H1 (cell line): ENCODE measurements at regions not wholly inside any gene's neighbourhood (a gene's known extent, or its start where the extent isn't known, plus 50 kb on each side); places are given as distances from the start of the nearest gene placed in this dataset.

Experiments
- CTCF ChIA-PET: fragments of 300-600 bp; sonication (Branson Sonifier 250); formaldehyde crosslinking; loops from one replicate; lab custom pipeline; 2021; ENCODE audit not compliant: partially characterized antibody; lab: Charles Lee
- POLR2A ChIA-PET: fragments of 300-600 bp; sonication (Branson Sonifier 250); formaldehyde crosslinking; loops from one replicate; lab custom pipeline; 2021; ENCODE audit warnings: inconsistent platforms; ENCODE audit not compliant: partially characterized antibody; lab: Charles Lee
- DNase-seq, 2 experiments: peaks; one replicate each; pipeline versions ENCODE4 v3.0.0 to v3.0.0-alpha.2; 2010 to 2022; ENCODE audit warnings: low spot score in 2 of 2, low read depth in 1 of 2, mixed read lengths in 1 of 2
- FAIRE-seq: peaks from 2 replicates; lab custom pipeline; 2011; peaks lifted over from hg19 to GRCh38; lab: Jason Lieb, UNC
- H2AFZ ChIP-seq: 2 replicates; pipeline ENCODE4 v1.8.1; 2012; ENCODE audit warnings: low read length, inconsistent platforms
- H2AK5ac ChIP-seq: 2 replicates; pipeline ENCODE4 v1.6.1; 2013; ENCODE audit warnings: low read depth, low read length
- H2BK120ac ChIP-seq: replicated peaks from 2 replicates; pipeline ENCODE3; 2013; ENCODE audit warnings: low read depth, low read length, inconsistent platforms
- H2BK12ac ChIP-seq: 2 replicates; pipeline ENCODE4 v1.6.1; 2013; ENCODE audit warnings: low read depth, low read length
- H2BK15ac ChIP-seq: 2 replicates; pipeline ENCODE4 v1.6.1; 2013; ENCODE audit warnings: low read length
- H2BK20ac ChIP-seq: 2 replicates; pipeline ENCODE4 v1.6.1; 2013; ENCODE audit warnings: low read length
- H2BK5ac ChIP-seq: 2 replicates; pipeline ENCODE4 v1.6.1; 2013; ENCODE audit warnings: low read depth, low read length
- H3K14ac ChIP-seq: 2 replicates; pipeline ENCODE4 v1.6.1; 2013; ENCODE audit warnings: inconsistent platforms; ENCODE audit not compliant: insufficient read length
- H3K18ac ChIP-seq: 2 replicates; pipeline ENCODE4 v1.6.1; 2013; ENCODE audit warnings: low read length; ENCODE audit errors: extremely low read depth
- H3K23ac ChIP-seq: 2 replicates; pipeline ENCODE4 v1.6.1; 2013; ENCODE audit warnings: inconsistent platforms; ENCODE audit not compliant: insufficient read length
- H3K23me2 ChIP-seq: 2 replicates; pipeline ENCODE4 v1.6.1; 2013; ENCODE audit warnings: low read depth, low read length
- H3K27ac ChIP-seq: 2 replicates; pipeline ENCODE4 v1.6.1; 2011; ENCODE audit warnings: low read depth, low read length, inconsistent platforms
- H3K27me3 ChIP-seq, 4 experiments: replicated peaks in 1 of 4; 1 replicate in 1 of 4; 2 replicates in 3 of 4; pipeline versions ENCODE4 v1.6.1 to v1.8.1; 2011 to 2013; ENCODE audit warnings: low read length in 3 of 4, mild to moderate bottlenecking in 3 of 4, inconsistent platforms in 2 of 4, mixed read lengths in 2 of 4, moderate library complexity in 1 of 4; ENCODE audit not compliant: control insufficient read depth in 3 of 4, insufficient read depth in 3 of 4; ENCODE audit errors: extremely low read depth in 1 of 4
- H3K36me3 ChIP-seq, 4 experiments: 2 replicates each; pipeline versions ENCODE4 v1.6.1 to v1.8.1; 2011 to 2013; ENCODE audit warnings: mild to moderate bottlenecking in 4 of 4, low read length in 3 of 4, moderate library complexity in 2 of 4, control low read depth in 1 of 4, inconsistent platforms in 1 of 4; ENCODE audit not compliant: insufficient read depth in 4 of 4, control insufficient read depth in 2 of 4
- H3K4ac ChIP-seq: replicated peaks from 2 replicates; pipeline ENCODE3; 2013; ENCODE audit warnings: low read length, low read depth, mixed read lengths, inconsistent platforms; ENCODE audit not compliant: insufficient read length
- H3K4me1 ChIP-seq, 4 experiments: replicated peaks in 1 of 4; 1 replicate in 1 of 4; 2 replicates in 3 of 4; pipeline versions ENCODE4 v1.6.1 to v1.8.1; 2011 to 2013; ENCODE audit warnings: low read length in 3 of 4, inconsistent platforms in 2 of 4, mixed read lengths in 1 of 4; ENCODE audit not compliant: insufficient read depth in 4 of 4, control insufficient read depth in 3 of 4
- H3K4me2 ChIP-seq, 2 experiments: 2 replicates each; pipeline versions ENCODE4 v1.6.1 to v1.8.1; 2011 to 2013; ENCODE audit warnings: low read depth in 2 of 2, low read length in 2 of 2, control low read depth in 1 of 2, inconsistent platforms in 1 of 2, mild to moderate bottlenecking in 1 of 2; ENCODE audit not compliant: insufficient read depth in 1 of 2
- H3K4me3 ChIP-seq, 4 experiments: fragments of 200-600, 300-600 bp in 1 of 4; sonication (generic), shearing (Covaris generic), sonication (Bioruptor Twin) in 1 of 4; 2 replicates each; pipeline versions ENCODE4 v1.5.1 to v1.8.1; 2011 to 2016; ENCODE audit warnings: low read length in 4 of 4, low read depth in 3 of 4, control low read depth in 2 of 4, inconsistent platforms in 2 of 4, mild to moderate bottlenecking in 2 of 4, mixed read lengths in 1 of 4, moderate library complexity in 1 of 4; ENCODE audit not compliant: insufficient read depth in 2 of 4; ENCODE audit errors: extremely low read depth in 1 of 4
- H3K56ac ChIP-seq: replicated peaks from 2 replicates; pipeline ENCODE3; 2013; ENCODE audit warnings: low read depth, mild to moderate bottlenecking, mixed read lengths, low read length, inconsistent platforms; ENCODE audit not compliant: insufficient read length
- H3K79me1 ChIP-seq: 2 replicates; pipeline ENCODE4 v1.6.1; 2013; ENCODE audit warnings: low read depth, low read length, control low read depth
- H3K79me2 ChIP-seq, 2 experiments: 2 replicates each; pipeline versions ENCODE4 v1.6.1 to v1.8.1; 2012 to 2013; ENCODE audit warnings: low read length in 2 of 2, mild to moderate bottlenecking in 2 of 2, inconsistent platforms in 1 of 2; ENCODE audit not compliant: insufficient read depth in 2 of 2, control insufficient read depth in 1 of 2
- H3K9ac ChIP-seq, 4 experiments: replicated peaks in 1 of 4; 1 replicate in 1 of 4; 2 replicates in 3 of 4; pipeline versions ENCODE4 v1.6.1 to v1.8.1; 2011 to 2013; ENCODE audit warnings: low read depth in 3 of 4, low read length in 3 of 4, control low read depth in 2 of 4, mild to moderate bottlenecking in 2 of 4, moderate library complexity in 2 of 4, inconsistent platforms in 1 of 4; ENCODE audit errors: extremely low read depth in 1 of 4
- H3K9me3 ChIP-seq, 2 experiments: 2 replicates each; pipeline versions ENCODE4 v1.6.1 to v1.8.1; 2012 to 2013; ENCODE audit warnings: mild to moderate bottlenecking in 2 of 2, moderate library complexity in 2 of 2, control low read depth in 1 of 2, inconsistent platforms in 1 of 2, low read depth in 1 of 2, low read length in 1 of 2, mixed read lengths in 1 of 2; ENCODE audit not compliant: insufficient read depth in 2 of 2
- H4K20me1 ChIP-seq, 2 experiments: replicated peaks in 1 of 2; 2 replicates each; pipeline versions ENCODE3 to v1.8.1; 2011 to 2013; ENCODE audit warnings: inconsistent platforms in 2 of 2, low read length in 2 of 2, mild to moderate bottlenecking in 1 of 2; ENCODE audit not compliant: insufficient read depth in 2 of 2, control insufficient read depth in 1 of 2
- H4K5ac ChIP-seq: 2 replicates; pipeline ENCODE4 v1.6.1; 2013; ENCODE audit warnings: low read length, low read depth, mixed read lengths, inconsistent platforms; ENCODE audit not compliant: insufficient read length
- H4K8ac ChIP-seq: 2 replicates; pipeline ENCODE4 v1.8.0; 2013; ENCODE audit warnings: mild to moderate bottlenecking, moderate library complexity, low read length, inconsistent platforms; ENCODE audit not compliant: insufficient read depth; ENCODE audit errors: extremely low read depth
- H4K91ac ChIP-seq: replicated peaks from 2 replicates; pipeline ENCODE3; 2013; ENCODE audit warnings: low read length, mixed read lengths, inconsistent platforms; ENCODE audit not compliant: insufficient read length
- CBX5 ChIP-seq: fragments of 300-800, 300-1000 bp; sonication (generic); IDR thresholded peaks from 2 replicates; pipeline ENCODE4 v1.7.1; 2016; ENCODE audit warnings: antibody characterized with exemption, low read length, low read depth
- CHD1 ChIP-seq: IDR thresholded peaks from 2 replicates; pipeline ENCODE4 v1.6.1; 2012; ENCODE audit warnings: low read depth, low read length, improper control_type of control experiment
- GABPA ChIP-seq: IDR thresholded peaks from 2 replicates; pipeline ENCODE4 v1.6.1; 2011; ENCODE audit warnings: mild to moderate bottlenecking, low read length, moderate library complexity, borderline replicate concordance; ENCODE audit not compliant: insufficient read depth
- KDM4A ChIP-seq: IDR thresholded peaks from one replicate; pipeline ENCODE4 v1.7.1; 2012; ENCODE audit warnings: low read depth, mild to moderate bottlenecking, moderate library complexity, low read length, inconsistent platforms; ENCODE audit not compliant: severe bottlenecking
- NANOG ChIP-seq: IDR thresholded peaks from 2 replicates; pipeline ENCODE4 v1.6.1; 2011; ENCODE audit warnings: low read length, low read depth, mild to moderate bottlenecking, inconsistent platforms; ENCODE audit not compliant: insufficient read depth, poor library complexity, severe bottlenecking
- POLR2A ChIP-seq, 2 experiments: IDR thresholded peaks; 1 replicate in 1 of 2; 2 replicates in 1 of 2; pipeline ENCODE4 v1.6.1; 2011; ENCODE audit warnings: low read depth in 2 of 2, low read length in 2 of 2, mild to moderate bottlenecking in 2 of 2; ENCODE audit errors: control extremely low read depth in 1 of 2
- POLR2AphosphoS5 ChIP-seq: IDR thresholded peaks from 2 replicates; pipeline ENCODE4 v1.6.1; 2011; ENCODE audit warnings: low read depth, low read length
- TAF1 ChIP-seq: IDR thresholded peaks from 2 replicates; pipeline ENCODE4 v1.6.1; 2011; ENCODE audit warnings: mild to moderate bottlenecking, low read depth, low read length
- TAF7 ChIP-seq: optimal IDR thresholded peaks from 2 replicates; pipeline ENCODE3; 2011; ENCODE audit warnings: low read depth, mild to moderate bottlenecking, inconsistent platforms, low read length, moderate library complexity, borderline replicate concordance
- TBP ChIP-seq: IDR thresholded peaks from 2 replicates; pipeline ENCODE4 v1.6.1; 2011; ENCODE audit warnings: low read depth, low read length, improper control_type of control experiment
- YY1 ChIP-seq: IDR thresholded peaks from 2 replicates; pipeline ENCODE4 v1.6.1; 2011; ENCODE audit warnings: low read depth, mild to moderate bottlenecking, low read length
- ZNF274 ChIP-seq: IDR thresholded peaks from 2 replicates; pipeline ENCODE4 v1.7.0; 2012; ENCODE audit warnings: low read length, borderline replicate concordance; ENCODE audit errors: extremely low read depth
- WGBS, 2 experiments: shearing (Covaris generic) in 1 of 2; methylation state at CpG; one replicate each; pipeline versions ENCODE4 v1.1.6 to v1.1.7; 2013 to 2015; ENCODE audit warnings: low lambda C conversion rate in 2 of 2, mixed read lengths in 2 of 2, inconsistent platforms in 1 of 2, low coverage in 1 of 2, missing lambda C conversion rate in 1 of 2; ENCODE audit not compliant: insufficient replicate concordance in 2 of 2, insufficient coverage in 1 of 2, insufficient read length in 1 of 2; ENCODE audit errors: extremely low coverage in 1 of 2, missing lambda C conversion rate in 1 of 2; 5-methylcytosine and 5-hydroxymethylcytosine counted together

GRCh38 chr10:128734161-128734560, 607.9 kb upstream of the MKI67 start:
- CTCF ChIA-PET: interaction anchor here (0.9 to 2.5 kb wide), 6 partner anchors 9 to 491 kb away, joined by 3 to 13 read pairs (median 4); no protein-coding TSS in a partner anchor
- Histone ChIP-seq H2BK120ac (no peak overlapping the region), H3K4me1 (no peaks in the 10 kb centered on the region), H3K56ac (no peak overlapping the region), H3K27me3 (no peaks in the 10 kb centered on the region), H3K23me2 (no peaks in the 10 kb centered on the region), H4K20me1 (no peaks in the 10 kb centered on the region), H3K14ac (no peak overlapping the region), H2BK15ac (no peak overlapping the region), H3K4me3 (no peak overlapping the region), H3K18ac (no peak overlapping the region), H2AK5ac (no peak overlapping the region), H2BK5ac (no peak overlapping the region), H3K36me3 (no peaks in the 10 kb centered on the region), H4K8ac (no peak overlapping the region), H3K79me1 (no peaks in the 10 kb centered on the region), H2BK20ac (no peak overlapping the region), H3K79me2 (no peaks in the 10 kb centered on the region), H4K5ac (no peak overlapping the region), H3K27ac (no peak overlapping the region), H3K4me2 (no peak overlapping the region), H3K4ac (no peak overlapping the region), H4K91ac (no peak overlapping the region), H3K23ac (no peak overlapping the region), H3K9ac (no peak overlapping the region), H3K9me3 (no peaks in the 10 kb centered on the region), H2BK12ac (no peak overlapping the region), H2AFZ (no peak overlapping the region)
- DNase-seq (no peak), FAIRE-seq (no peak)
- WGBS, 2 experiments: 97% methylated on average over 5 of the region's 5 CpGs; no CpG with 5 or more reads in 1 of the 2 experiments
- TF ChIP-seq TAF1 (no peak), KDM4A (no peak), CHD1 (no peak), TBP (no peak), POLR2AphosphoS5 (no peak), NANOG (no peak), TAF7 (no peak), CBX5 (no peak), ZNF274 (no peak), POLR2A (IDR thresholded peaks at IDR 0.05; ENCODE audit: control extremely low read depth in 1 of 2, low read depth in 2 of 2, low read length in 2 of 2) (no peak), GABPA (no peak), YY1 (no peak)
- POLR2A ChIA-PET: no interaction called here
